ENCODE measurements at regions not wholly inside any gene's neighbourhood (a gene's known extent, or its start where the extent isn't known, plus 50 kb on each side); places are given as distances from the start of the nearest gene placed in this dataset.

GRCh38 chr9:32218100-32218767 lies 166.2 kb upstream of the ACO1 start:
- no peak for DNase-seq

GRCh38 chr9:32220750-32221149 lies 163.7 kb upstream of the ACO1 start:
- no peak for DNase-seq

- no peak for DNase-seq
These were observed 150.0 kb upstream of the ACO1 start for GRCh38 chr9:32234451-32234850.

GRCh38 chr9:32247168-32247567 lies 137.3 kb upstream of the ACO1 start:
- DNase-seq: no peak

- no peak for DNase-seq
These were observed 136.2 kb upstream of the ACO1 start for GRCh38 chr9:32248189-32248712.

- peak; percentile 78 for DNase-seq
These were observed 132.9 kb upstream of the ACO1 start for GRCh38 chr9:32251539-32251938.

- no peak for DNase-seq
These were observed 130.7 kb upstream of the ACO1 start for GRCh38 chr9:32253731-32254130.

GRCh38 chr9:32255026-32255425 lies 129.4 kb upstream of the ACO1 start:
- DNase-seq: no peak

GRCh38 chr9:32258482-32258881 lies 126.0 kb upstream of the ACO1 start:
- DNase-seq: no peak

- DNase-seq: no peak
These were observed 124.1 kb upstream of the ACO1 start for GRCh38 chr9:32260151-32260862.

- DNase-seq: no peak
These were observed 120.1 kb upstream of the ACO1 start for GRCh38 chr9:32264170-32264864.

- no peak for DNase-seq
These were observed 119.4 kb upstream of the ACO1 start for GRCh38 chr9:32265037-32265436.

GRCh38 chr9:32278991-32279390 lies 105.5 kb upstream of the ACO1 start:
- DNase-seq: no peak

- no peak for DNase-seq
These were observed 94.7 kb upstream of the ACO1 start for GRCh38 chr9:32289756-32290155.

- no peak for DNase-seq
These were observed 93.1 kb upstream of the ACO1 start for GRCh38 chr9:32291370-32291769.

GRCh38 chr9:32292611-32293010 lies 91.8 kb upstream of the ACO1 start:
- no peak for DNase-seq

- DNase-seq: no peak
These were observed 91.4 kb upstream of the ACO1 start for GRCh38 chr9:32293091-32293490.

- no peak for DNase-seq
These were observed 90.3 kb upstream of the ACO1 start for GRCh38 chr9:32294106-32294505.

- DNase-seq: no peak
These were observed 84.1 kb upstream of the ACO1 start for GRCh38 chr9:32300373-32300772.

GRCh38 chr9:32304495-32304894 lies 79.9 kb upstream of the ACO1 start:
- no peak for DNase-seq

- DNase-seq: no peak
These were observed 78.4 kb upstream of the ACO1 start for GRCh38 chr9:32306006-32306405.

- no peak for DNase-seq
These were observed 65.0 kb upstream of the ACO1 start for GRCh38 chr9:32319312-32319929.

GRCh38 chr9:32322622-32323021 lies 61.8 kb upstream of the ACO1 start:
- no peak for DNase-seq

Data from retina (tissue), 1 donor.